Activated CD4-positive, alpha-beta T cell treated with anti-CD3 and anti-CD28 coated beads for 4 hours (primary cell): ENCODE measurements at regions not wholly inside any gene's neighbourhood (a gene's known extent, or its start where the extent isn't known, plus 50 kb on each side); places are given as distances from the start of the nearest gene placed in this dataset.

Experiments
- DNase-seq, 2 donors: peaks; one replicate each; pipeline ENCODE4 v3.0.0-alpha.2; 2020

GRCh38 chr10:126851414-126852108, 53.7 kb upstream of the DOCK1 start:
- DNase-seq, result no peak

GRCh38 chr10:126854726-126855495, 50.3 kb upstream of the DOCK1 start:
- DNase-seq, result no peak
